Activated CD4-positive, alpha-beta memory T cell treated with anti-CD3 and anti-CD28 coated beads for 36 hours (primary cell): ENCODE measurements at regions not wholly inside any gene's neighbourhood (a gene's known extent, or its start where the extent isn't known, plus 50 kb on each side); places are given as distances from the start of the nearest gene placed in this dataset.

Source experiments
- CTCF ChIA-PET: fragments of 350-600 bp; sonication (Branson Sonifier 250); formaldehyde crosslinking; loops from one replicate; lab custom pipeline; 2021; ENCODE audit warnings: antibody characterized with exemption, inconsistent platforms; lab: Charles Lee
- POLR2A ChIA-PET: fragments of 350-600 bp; sonication (Branson Sonifier 250); formaldehyde crosslinking; loops from one replicate; lab custom pipeline; 2021; ENCODE audit warnings: antibody characterized with exemption; lab: Charles Lee
- DNase-seq: peaks from one replicate; pipeline ENCODE4 v3.0.0-alpha.2; 2020
- H3K27ac Mint-ChIP-seq: one replicate; pipeline ENCODE4 v1.8.0; 2021; ENCODE audit warnings: mixed read lengths
- H3K27me3 Mint-ChIP-seq: one replicate; pipeline ENCODE4 v1.8.0; 2021; ENCODE audit warnings: mixed read lengths
- H3K36me3 Mint-ChIP-seq: one replicate; pipeline ENCODE4 v1.8.0; 2021; ENCODE audit warnings: mixed read lengths
- H3K4me1 Mint-ChIP-seq: one replicate; pipeline ENCODE4 v1.8.0; 2021; ENCODE audit warnings: low read depth, mixed read lengths
- H3K4me3 Mint-ChIP-seq: one replicate; pipeline ENCODE4 v1.8.0; 2021; ENCODE audit warnings: mild to moderate bottlenecking, mixed read lengths
- H3K9me3 Mint-ChIP-seq: one replicate; pipeline ENCODE4 v1.8.0; 2021; ENCODE audit warnings: mixed read lengths
- intact Hi-C: fragments of 100-400 bp; cut with micrococcal nuclease; formaldehyde crosslinking; loops from one replicate; pipeline ENCODE4 v1.15.1; 2023

- no peak for DNase-seq
- H3K36me3 Mint-ChIP-seq: no peaks in the 10 kb centered on the region
- H3K27ac Mint-ChIP-seq: no peak overlapping the region
- no peak overlapping the region for H3K4me3 Mint-ChIP-seq
- H3K4me1 Mint-ChIP-seq: no peaks in the 10 kb centered on the region
- POLR2A ChIA-PET: no interaction called here
- H3K9me3 Mint-ChIP-seq: peaks cover 6% of the 10 kb centered on the region
- intact Hi-C loops: no loop called here
- H3K27me3 Mint-ChIP-seq: no peaks in the 10 kb centered on the region
- CTCF ChIA-PET: no interaction called here
Measured at GRCh38 chr14:49364752-49365117, 221.4 kb downstream of the RPS29 start.

- Mint-ChIP-seq H3K4me3 (no peak overlapping the region), H3K4me1 (no peaks in the 10 kb centered on the region), H3K27ac (no peak overlapping the region), H3K9me3 (peaks cover 6% of the 10 kb centered on the region), H3K36me3 (no peaks in the 10 kb centered on the region), H3K27me3 (no peaks in the 10 kb centered on the region)
- CTCF ChIA-PET: no interaction called here
- intact Hi-C loops: no loop called here
- POLR2A ChIA-PET: no interaction called here
- DNase-seq: no peak
Measured at GRCh38 chr14:49363821-49364751, 222.1 kb downstream of the RPS29 start.

DNA sequence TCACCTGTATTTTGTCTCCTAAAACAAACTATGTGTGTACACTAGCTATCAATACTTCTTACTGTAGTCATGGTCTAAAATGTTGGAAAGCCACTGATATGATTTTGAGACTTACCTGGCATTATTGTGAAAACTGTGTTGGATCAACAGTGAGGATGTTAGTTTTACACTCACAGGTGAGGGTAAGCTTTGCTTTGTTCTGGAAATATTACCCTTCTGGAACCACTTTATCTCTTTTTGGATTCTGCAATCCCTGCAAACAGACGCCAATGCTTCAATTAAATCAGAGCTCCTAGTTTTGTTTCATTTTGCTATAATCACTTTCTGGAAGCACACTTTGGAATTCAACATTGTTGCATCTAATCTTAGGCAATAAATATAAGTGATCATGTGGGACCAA lies 223.3 kb downstream of the RPS29 start:
- peaks cover 6% of the 10 kb centered on the region for H3K9me3 Mint-ChIP-seq
- no peak for DNase-seq
- intact Hi-C loops: no loop called here
- ChIA-PET CTCF (interaction anchor here (1.2 kb wide), 1 partner anchor 9 kb away, joined by 3 read pairs; no protein-coding TSS in a partner anchor), POLR2A (no interaction called here)
- H3K4me3 Mint-ChIP-seq: no peak overlapping the region
- peaks cover 2% of the 10 kb centered on the region for H3K27me3 Mint-ChIP-seq
- no peaks in the 10 kb centered on the region for H3K36me3 Mint-ChIP-seq
- no peaks in the 10 kb centered on the region for H3K4me1 Mint-ChIP-seq
- no peak overlapping the region for H3K27ac Mint-ChIP-seq

DNA sequence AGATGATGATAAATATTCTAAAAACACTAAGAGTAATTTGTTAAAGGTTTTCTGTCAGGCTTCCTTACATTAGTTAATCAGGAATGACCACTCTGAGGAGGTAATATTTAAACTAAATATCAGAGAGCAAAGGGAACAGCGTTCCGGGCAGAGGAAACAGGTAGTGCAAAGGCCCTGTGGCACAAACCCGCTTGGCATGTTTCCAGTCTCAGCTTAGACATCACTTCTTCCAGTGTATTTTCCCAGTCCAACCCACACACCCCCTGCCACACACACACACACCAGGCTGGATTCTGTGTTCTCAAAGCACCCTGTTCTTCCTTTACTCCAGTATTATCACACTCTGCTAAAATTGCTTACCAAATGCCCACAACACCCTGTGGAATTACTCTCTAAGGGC lies 247.1 kb downstream of the RPS29 start:
- intact Hi-C loops: no loop called here
- POLR2A ChIA-PET: no interaction called here
- no peaks in the 10 kb centered on the region for H3K36me3 Mint-ChIP-seq
- no peaks in the 10 kb centered on the region for H3K9me3 Mint-ChIP-seq
- no peak for DNase-seq
- CTCF ChIA-PET: no interaction called here
- peaks cover 5% of the 10 kb centered on the region for H3K27me3 Mint-ChIP-seq
- H3K4me3 Mint-ChIP-seq: no peak overlapping the region
- no peaks in the 10 kb centered on the region for H3K4me1 Mint-ChIP-seq
- no peak overlapping the region for H3K27ac Mint-ChIP-seq

DNA sequence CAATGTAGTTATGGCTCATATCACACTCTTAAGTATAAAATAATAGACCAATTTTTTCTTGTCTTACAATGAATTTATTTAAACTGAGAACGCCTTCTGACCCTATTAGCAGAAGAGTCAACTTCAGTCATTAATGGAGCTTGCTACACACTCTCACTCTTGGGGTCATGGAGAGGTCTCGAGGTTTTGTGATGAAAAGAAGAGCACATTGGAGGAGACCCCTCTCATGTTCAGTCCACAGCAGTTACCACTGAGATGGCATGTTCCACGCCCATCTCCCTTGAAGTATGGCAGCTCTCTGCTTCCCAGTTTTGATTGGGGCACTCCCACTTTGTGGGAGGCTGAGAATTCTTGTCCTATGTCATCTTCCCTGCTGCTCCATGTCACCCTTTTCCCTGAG lies 266.4 kb downstream of the RPS29 start:
- no peak for DNase-seq
- Mint-ChIP-seq H3K27me3 (peaks cover 6% of the 10 kb centered on the region), H3K36me3 (no peaks in the 10 kb centered on the region), H3K9me3 (no peaks in the 10 kb centered on the region), H3K4me3 (no peak overlapping the region), H3K4me1 (no peaks in the 10 kb centered on the region), H3K27ac (no peak overlapping the region)
- ChIA-PET CTCF (no interaction called here), POLR2A (no interaction called here)
- intact Hi-C loops: no loop called here

DNA sequence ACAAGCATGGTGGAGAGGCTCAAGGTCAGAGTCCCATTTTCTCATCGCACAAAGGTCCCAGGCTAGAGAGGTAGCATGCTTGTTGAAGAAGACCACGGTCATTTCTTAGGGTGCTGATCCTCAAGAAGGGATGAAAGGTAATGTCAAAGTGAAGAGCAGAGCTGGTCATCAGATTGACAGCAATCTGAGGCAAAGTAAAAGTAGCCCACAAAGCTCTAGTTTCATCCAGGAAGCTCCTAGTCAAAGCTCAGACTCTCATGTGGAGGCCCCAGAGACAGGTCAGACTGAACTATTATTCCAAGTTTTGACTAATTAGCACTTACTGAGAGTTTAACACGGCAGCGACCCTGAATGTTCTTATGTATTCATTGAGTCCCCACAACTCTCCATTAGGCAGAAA lies 270.6 kb downstream of the RPS29 start:
- Mint-ChIP-seq H3K36me3 (no peaks in the 10 kb centered on the region), H3K27ac (no peak overlapping the region), H3K9me3 (no peaks in the 10 kb centered on the region), H3K27me3 (no peaks in the 10 kb centered on the region), H3K4me1 (no peaks in the 10 kb centered on the region), H3K4me3 (no peak overlapping the region)
- CTCF ChIA-PET: no interaction called here
- intact Hi-C loops: no loop called here
- no peak for DNase-seq
- POLR2A ChIA-PET: no interaction called here

DNA sequence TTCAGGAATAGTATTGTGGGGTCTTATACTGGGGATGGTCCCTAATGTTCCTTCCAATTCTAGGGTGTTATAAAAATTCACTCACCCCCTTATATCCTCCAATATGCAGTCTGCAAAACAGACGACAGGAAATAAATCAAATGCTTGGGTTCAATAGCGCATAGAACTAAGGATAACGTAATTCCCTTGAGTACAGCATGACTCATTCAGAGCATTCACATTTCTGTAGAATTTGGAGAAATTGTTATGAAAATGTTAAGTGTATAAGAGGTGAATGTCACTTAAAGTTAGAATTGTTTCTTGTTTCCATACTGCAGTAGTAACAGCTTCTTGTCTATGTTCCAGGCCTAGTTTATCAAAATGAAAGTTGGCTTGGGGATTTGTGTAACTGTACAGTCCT lies 271.4 kb downstream of the RPS29 start:
- Mint-ChIP-seq H3K9me3 (no peaks in the 10 kb centered on the region), H3K4me3 (no peak overlapping the region), H3K4me1 (no peaks in the 10 kb centered on the region), H3K27me3 (no peaks in the 10 kb centered on the region), H3K27ac (no peak overlapping the region), H3K36me3 (no peaks in the 10 kb centered on the region)
- POLR2A ChIA-PET: no interaction called here
- CTCF ChIA-PET: no interaction called here
- intact Hi-C loops: no loop called here
- DNase-seq: no peak

- H3K9me3 Mint-ChIP-seq: no peaks in the 10 kb centered on the region
- intact Hi-C loops: no loop called here
- no peak for DNase-seq
- no peak overlapping the region for H3K27ac Mint-ChIP-seq
- H3K4me3 Mint-ChIP-seq: no peak overlapping the region
- H3K36me3 Mint-ChIP-seq: no peaks in the 10 kb centered on the region
- H3K4me1 Mint-ChIP-seq: no peaks in the 10 kb centered on the region
- no peaks in the 10 kb centered on the region for H3K27me3 Mint-ChIP-seq
- ChIA-PET CTCF (interaction anchor here (0.9 kb wide), 1 partner anchor 15 kb away, joined by 3 read pairs; no protein-coding TSS in a partner anchor), POLR2A (no interaction called here)
Measured at GRCh38 chr14:49313108-49313507, 273.1 kb downstream of the RPS29 start.

DNA sequence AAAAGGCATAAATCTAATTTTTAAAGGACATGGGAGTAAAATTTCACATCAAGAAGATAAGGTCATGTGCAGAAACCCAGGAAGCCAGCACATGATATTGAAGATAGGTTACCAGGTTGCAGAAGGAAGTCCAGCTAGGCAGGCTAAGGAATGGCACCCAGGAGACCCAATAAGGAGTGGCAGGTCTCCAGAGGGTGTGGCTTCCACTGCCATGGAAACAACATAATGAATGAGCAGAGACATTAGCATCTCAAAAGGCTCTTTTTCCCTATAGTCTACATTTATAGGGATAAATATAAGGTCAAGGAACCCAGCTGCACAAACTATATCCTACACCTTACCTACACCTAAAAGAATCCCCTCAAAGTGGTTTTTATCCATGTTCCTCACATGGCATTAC lies 275.9 kb downstream of the RPS29 start:
- no peaks in the 10 kb centered on the region for H3K4me1 Mint-ChIP-seq
- ChIA-PET CTCF (no interaction called here), POLR2A (no interaction called here)
- intact Hi-C loops: no loop called here
- no peak overlapping the region for H3K27ac Mint-ChIP-seq
- H3K9me3 Mint-ChIP-seq: no peaks in the 10 kb centered on the region
- no peak overlapping the region for H3K4me3 Mint-ChIP-seq
- H3K36me3 Mint-ChIP-seq: no peaks in the 10 kb centered on the region
- no peak for DNase-seq
- peaks cover 4% of the 10 kb centered on the region for H3K27me3 Mint-ChIP-seq

GRCh38 chr14:49306152-49306751 lies 279.9 kb downstream of the RPS29 start:
- ChIA-PET POLR2A (no interaction called here), CTCF (interaction anchor here (0.6 to 1.5 kb wide), 7 partner anchors 11 to 230 kb away, joined by 3 to 5 read pairs (median 3); no protein-coding TSS in a partner anchor)
- peaks cover 4% of the 10 kb centered on the region for H3K27me3 Mint-ChIP-seq
- no peaks in the 10 kb centered on the region for H3K36me3 Mint-ChIP-seq
- DNase-seq: no peak
- no peak overlapping the region for H3K27ac Mint-ChIP-seq
- no peaks in the 10 kb centered on the region for H3K4me1 Mint-ChIP-seq
- intact Hi-C loops: no loop called here
- no peak overlapping the region for H3K4me3 Mint-ChIP-seq
- no peaks in the 10 kb centered on the region for H3K9me3 Mint-ChIP-seq

DNA sequence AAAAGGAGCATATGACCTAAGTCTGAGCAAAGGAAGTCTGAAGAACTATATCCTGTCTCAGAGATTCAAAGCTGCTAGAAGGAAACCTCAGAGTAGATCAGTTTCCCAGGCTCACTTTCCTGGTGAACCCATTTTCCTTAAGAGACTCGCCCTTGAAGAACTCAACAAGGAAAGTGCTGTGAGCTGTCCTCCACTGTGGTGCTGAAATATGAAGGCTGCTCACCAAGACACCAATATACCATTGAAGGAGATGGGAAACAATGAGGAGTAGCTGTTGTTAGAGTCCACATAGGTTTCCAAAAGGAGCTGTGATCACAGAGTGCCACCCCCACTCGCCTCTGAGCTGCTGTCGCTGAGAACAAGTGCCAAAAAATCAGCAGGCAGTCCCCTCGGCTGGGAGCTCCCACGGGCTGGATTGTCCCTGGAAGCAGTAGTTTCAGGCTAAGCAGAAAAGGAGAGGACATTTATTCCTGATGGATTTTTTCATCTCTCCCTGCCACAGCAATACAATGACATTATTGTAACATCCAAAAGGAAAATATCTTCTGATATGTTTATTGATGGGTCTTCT lies 282.1 kb downstream of the RPS29 start:
- no peaks in the 10 kb centered on the region for H3K4me1 Mint-ChIP-seq

DNA sequence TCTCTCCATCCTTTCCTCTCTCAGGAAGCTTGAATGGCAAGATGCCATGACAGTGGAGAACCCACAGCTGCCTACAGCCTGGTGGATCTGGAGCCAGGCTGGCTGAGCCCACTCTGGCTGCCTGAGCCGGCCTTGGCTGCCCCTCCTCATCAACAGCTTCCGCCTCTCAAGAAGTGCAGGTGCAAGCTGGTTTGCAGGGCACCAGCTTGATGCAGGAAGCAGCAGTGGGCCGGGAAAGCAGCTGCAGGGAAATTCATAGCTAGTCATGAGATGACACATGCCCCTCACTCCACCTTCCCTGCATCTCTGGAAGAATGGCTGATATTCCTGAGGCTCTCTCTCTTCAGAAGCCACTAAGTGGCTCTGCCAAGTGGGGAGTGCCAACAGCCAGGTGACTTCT lies 289.1 kb downstream of the RPS29 start:
- intact Hi-C loops: no loop called here
- no peak overlapping the region for H3K27ac Mint-ChIP-seq
- POLR2A ChIA-PET: no interaction called here
- peaks cover 3% of the 10 kb centered on the region for H3K9me3 Mint-ChIP-seq
- CTCF ChIA-PET: no interaction called here
- H3K4me1 Mint-ChIP-seq: no peaks in the 10 kb centered on the region
- DNase-seq: no peak
- H3K4me3 Mint-ChIP-seq: no peak overlapping the region
- no peaks in the 10 kb centered on the region for H3K36me3 Mint-ChIP-seq
- H3K27me3 Mint-ChIP-seq: peaks cover 4% of the 10 kb centered on the region

More for the DNA sequence above, 282.1 kb downstream of the RPS29 start:
- peaks cover 3% of the 10 kb centered on the region for H3K9me3 Mint-ChIP-seq
- intact Hi-C loops: no loop called here
- peaks cover 4% of the 10 kb centered on the region for H3K27me3 Mint-ChIP-seq
- DNase-seq: peak; percentile 10
- H3K27ac Mint-ChIP-seq: no peak overlapping the region
- no peak overlapping the region for H3K4me3 Mint-ChIP-seq
- ChIA-PET POLR2A (no interaction called here), CTCF (interaction anchor here (1.1 kb wide), 1 partner anchor 9 kb away, joined by 4 read pairs; no protein-coding TSS in a partner anchor)
- no peaks in the 10 kb centered on the region for H3K36me3 Mint-ChIP-seq
